CD14-positive monocyte (primary cell): ENCODE measurements at regions not wholly inside any gene's neighbourhood (a gene's known extent, or its start where the extent isn't known, plus 50 kb on each side); places are given as distances from the start of the nearest gene placed in this dataset.
A peak's percentile ranks its signal among the peaks of the same experiment; 100 is the strongest.

Source experiments
- DNase-seq, 3 donors: peaks; one replicate each; pipeline ENCODE4 v3.0.0-alpha.2; 2011 to 2022
- H2AFZ ChIP-seq: 2 replicates; pipeline ENCODE4 v1.6.0; 2012; ENCODE audit warnings: mild to moderate bottlenecking, low read depth, low read length, inconsistent platforms; ENCODE audit not compliant: insufficient read depth, poor library complexity, severe bottlenecking
- H3K27ac ChIP-seq, 2 donors: 1 replicate in 1 of 2; 2 replicates in 1 of 2; pipeline ENCODE4 v1.5.1; 2012 to 2013; ENCODE audit warnings: low read length in 2 of 2, control low read depth in 1 of 2, inconsistent platforms in 1 of 2, low read depth in 1 of 2, mild to moderate bottlenecking in 1 of 2
- H3K27me3 ChIP-seq, 2 donors: one replicate each; pipeline versions ENCODE4 v1.6.0 to v1.6.1; 2011 to 2013; ENCODE audit warnings: low read length in 2 of 2; ENCODE audit not compliant: control insufficient read depth in 2 of 2, insufficient read depth in 2 of 2
- H3K36me3 ChIP-seq, 2 donors: replicated peaks in 1 of 2; 1 replicate in 1 of 2; 2 replicates in 1 of 2; pipeline versions ENCODE4 v1.5.1 to v1.6.1; 2012 to 2013; ENCODE audit warnings: low read length in 2 of 2, control low read depth in 1 of 2, inconsistent platforms in 1 of 2, mild to moderate bottlenecking in 1 of 2; ENCODE audit not compliant: insufficient read depth in 2 of 2, control insufficient read depth in 1 of 2
- H3K4me1 ChIP-seq, 2 donors: 1 replicate in 1 of 2; 2 replicates in 1 of 2; pipeline versions ENCODE4 v1.5.1 to v1.6.1; 2012 to 2013; ENCODE audit warnings: low read length in 2 of 2, control low read depth in 1 of 2, inconsistent platforms in 1 of 2, mild to moderate bottlenecking in 1 of 2, moderate library complexity in 1 of 2; ENCODE audit not compliant: insufficient read depth in 2 of 2, control insufficient read depth in 1 of 2
- H3K4me2 ChIP-seq: replicated peaks from 2 replicates; pipeline ENCODE3; 2012; ENCODE audit warnings: low read length, moderate library complexity, mild to moderate bottlenecking; ENCODE audit not compliant: poor library complexity, severe bottlenecking; ENCODE audit errors: extremely low read depth
- H3K4me3 ChIP-seq, 3 experiments: fragments of 200-600 bp in 1 of 3; sonication (generic) in 1 of 3; replicated peaks in 1 of 3; 1 replicate in 2 of 3; 2 replicates in 1 of 3; pipeline ENCODE4 v1.5.1; 2011 to 2013; ENCODE audit warnings: low read length in 3 of 3, mild to moderate bottlenecking in 3 of 3, control low read depth in 2 of 3, low read depth in 2 of 3, inconsistent platforms in 1 of 3, moderate library complexity in 1 of 3
- H3K79me2 ChIP-seq: 2 replicates; pipeline ENCODE4 v1.6.0; 2012; ENCODE audit warnings: mild to moderate bottlenecking, control low read depth, inconsistent platforms, low read length, moderate library complexity; ENCODE audit not compliant: insufficient read depth
- H3K9ac ChIP-seq: 2 replicates; pipeline ENCODE4 v1.6.0; 2017; ENCODE audit warnings: low read length, mild to moderate bottlenecking; ENCODE audit not compliant: insufficient read depth, poor library complexity, severe bottlenecking
- H3K9me3 ChIP-seq, 2 donors: replicated peaks in 1 of 2; 1 replicate in 1 of 2; 2 replicates in 1 of 2; pipeline versions ENCODE4 v1.5.1 to v1.6.1; 2012 to 2013; ENCODE audit warnings: low read length in 2 of 2, control low read depth in 1 of 2; ENCODE audit not compliant: control insufficient read depth in 1 of 2, insufficient read depth in 1 of 2
- H4K20me1 ChIP-seq: 2 replicates; pipeline ENCODE4 v1.6.0; 2012; ENCODE audit warnings: mild to moderate bottlenecking, low read length, control low read depth, moderate library complexity; ENCODE audit not compliant: insufficient read depth
- H3K27ac Mint-ChIP-seq, 7 donors: one replicate each; pipeline ENCODE4 v1.8.0; 2020; ENCODE audit warnings: mild to moderate bottlenecking in 7 of 7, mixed read lengths in 7 of 7, moderate library complexity in 6 of 7, inconsistent platforms in 2 of 7
- H3K27me3 Mint-ChIP-seq, 3 donors: one replicate each; pipeline ENCODE4 v1.8.0; 2021 to 2022; ENCODE audit warnings: low read depth in 3 of 3, mild to moderate bottlenecking in 3 of 3, mixed read lengths in 3 of 3, moderate library complexity in 3 of 3, inconsistent platforms in 1 of 3
- H3K36me3 Mint-ChIP-seq, 2 donors: one replicate each; pipeline ENCODE4 v1.8.0; 2020; ENCODE audit warnings: mixed read lengths in 2 of 2, inconsistent platforms in 1 of 2, mild to moderate bottlenecking in 1 of 2
- H3K4me1 Mint-ChIP-seq: one replicate; pipeline ENCODE4 v1.8.0; 2020; ENCODE audit warnings: mild to moderate bottlenecking, mixed read lengths
- H3K4me3 Mint-ChIP-seq, 2 donors: one replicate each; pipeline ENCODE4 v1.8.0; 2020; ENCODE audit warnings: mild to moderate bottlenecking in 2 of 2, mixed read lengths in 2 of 2, moderate library complexity in 1 of 2
- H3K9me3 Mint-ChIP-seq, 7 donors: one replicate each; pipeline ENCODE4 v1.8.0; 2020 to 2022; ENCODE audit warnings: mixed read lengths in 7 of 7, mild to moderate bottlenecking in 6 of 7, moderate library complexity in 6 of 7, inconsistent platforms in 2 of 7
- CTCF ChIP-seq: fragments of 200-600 bp; IDR thresholded peaks from one replicate; pipeline ENCODE4 v1.8.0; 2022; ENCODE audit warnings: antibody characterized with exemption, mild to moderate bottlenecking
- WGBS: methylation state at CpG from one replicate; pipeline ENCODE4 v1.1.5; 2013; ENCODE audit warnings: missing lambda C conversion rate; ENCODE audit not compliant: insufficient coverage; 5-methylcytosine and 5-hydroxymethylcytosine counted together
- intact Hi-C, 2 donors: fragments of 100-400 bp; cut with micrococcal nuclease; formaldehyde crosslinking; loops; one replicate each; pipeline versions ENCODE4 v1.15.0 to v1.15.1; 2023

GRCh38 chr6:16907991-16908390 lies 146.7 kb upstream of the ATXN1 start:
- Mint-ChIP-seq H3K27me3 (peaks cover 0 to 3% (median 2%) of the 10 kb centered on the region in 3 donors), H3K27ac (peak overlapping the region in 2 of 7 donors; percentile 68 to 71), H3K4me1 (peaks cover 22% of the 10 kb centered on the region), H3K36me3 (peaks cover 0 to 2% of the 10 kb centered on the region in 2 donors), H3K4me3 (no peak overlapping the region), H3K9me3 (peaks cover 0 to 7% (median 4%) of the 10 kb centered on the region in 7 donors)
- Histone ChIP-seq H3K9me3 (peaks cover 0 to 3% of the 10 kb centered on the region in 2 donors), H3K36me3 (no peaks in the 10 kb centered on the region), H3K4me3 (no peak overlapping the region), H2AFZ (no peak overlapping the region), H3K27ac (no peak overlapping the region), H3K4me1 (peaks cover 13 to 24% of the 10 kb centered on the region in 2 donors), H3K27me3 (no peaks in the 10 kb centered on the region), H3K79me2 (no peaks in the 10 kb centered on the region), H3K9ac (no peak overlapping the region), H3K4me2 (no peak overlapping the region), H4K20me1 (no peaks in the 10 kb centered on the region)
- no peak for DNase-seq
- no CpG with 5 or more reads among the region's 1 CpG for WGBS
- intact Hi-C loops: loop anchor here in 1 of 2 donors (10.0 kb wide), 2 partner anchors 53 to 133 kb away; no protein-coding TSS in a partner anchor
- no peak for TF ChIP-seq CTCF

GRCh38 chr6:16904957-16905356 lies 143.7 kb upstream of the ATXN1 start:
- Histone ChIP-seq H3K4me1 (peaks cover 33 to 40% of the 10 kb centered on the region in 2 donors), H4K20me1 (no peaks in the 10 kb centered on the region), H3K27me3 (no peaks in the 10 kb centered on the region), H3K79me2 (no peaks in the 10 kb centered on the region), H3K9ac (no peak overlapping the region), H3K36me3 (no peaks in the 10 kb centered on the region), H3K4me2 (no peak overlapping the region), H3K4me3 (no peak overlapping the region), H3K27ac (no peak overlapping the region), H2AFZ (no peak overlapping the region), H3K9me3 (no peaks in the 10 kb centered on the region)
- 69% methylated on average over 2 of the region's 6 CpGs for WGBS
- Mint-ChIP-seq H3K9me3 (no peaks in the 10 kb centered on the region), H3K4me1 (peaks cover 35% of the 10 kb centered on the region), H3K4me3 (no peak overlapping the region), H3K27me3 (peaks cover 0 to 3% (median 0%) of the 10 kb centered on the region in 3 donors), H3K27ac (peak overlapping the region in 1 of 7 donors; percentile 25), H3K36me3 (peaks cover 0 to 2% of the 10 kb centered on the region in 2 donors)
- DNase-seq: no peak
- intact Hi-C loops: loop anchor here in 1 of 2 donors (10.0 kb wide), 2 partner anchors 50 to 130 kb away; no protein-coding TSS in a partner anchor
- TF ChIP-seq CTCF: no peak
